ENCODE measurements at regions not wholly inside any gene's neighbourhood (a gene's known extent, or its start where the extent isn't known, plus 50 kb on each side); places are given as distances from the start of the nearest gene placed in this dataset.

DNA sequence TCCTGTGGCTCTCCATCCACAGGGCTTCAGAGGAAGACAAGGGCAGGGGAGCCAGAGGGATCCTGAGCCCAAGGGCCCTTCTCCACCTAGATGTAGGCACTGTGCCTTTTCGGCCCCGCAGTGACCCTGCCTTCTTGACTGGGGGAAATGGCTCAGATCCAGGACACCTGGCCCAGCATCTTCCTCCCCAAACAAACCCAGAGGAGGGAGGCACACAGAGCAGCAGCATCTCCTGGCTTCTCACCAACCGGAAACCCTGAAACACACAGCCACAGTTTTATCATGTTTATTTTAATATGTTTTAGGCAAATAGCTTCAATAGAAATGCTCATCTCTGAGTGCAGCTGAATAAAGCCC, 84.5 kb upstream of the LRFN2 start:
- TF ChIP-seq CTCF (IDR thresholded peaks at IDR 0.05) (no peak), POLR2A (IDR thresholded peaks at IDR 0.05) (no peak)

Measured in testis (tissue), 2 donors.